Sigmoid colon (tissue), 3 donors: ENCODE measurements at regions not wholly inside any gene's neighbourhood (a gene's known extent, or its start where the extent isn't known, plus 50 kb on each side); places are given as distances from the start of the nearest gene placed in this dataset.

Experiments used
- POLR2A ChIP-seq, 2 donors: fragments of 450-650 bp; IDR thresholded peaks; one replicate each; pipeline ENCODE4 v1.6.1; 2016; ENCODE audit warnings: antibody characterized with exemption in 2 of 2, mild to moderate bottlenecking in 2 of 2, moderate library complexity in 2 of 2
- TF ChIP-seq, protein P1 (sequence below), 4 experiments: fragments of 450-650 bp in 3 of 4; fragments of 200-600 bp in 1 of 4; IDR thresholded peaks; one replicate each; pipeline ENCODE4 v1.5.1; 2016 to 2019; ENCODE audit warnings: antibody characterized with exemption in 4 of 4, mild to moderate bottlenecking in 3 of 4, moderate library complexity in 2 of 4

DNA sequence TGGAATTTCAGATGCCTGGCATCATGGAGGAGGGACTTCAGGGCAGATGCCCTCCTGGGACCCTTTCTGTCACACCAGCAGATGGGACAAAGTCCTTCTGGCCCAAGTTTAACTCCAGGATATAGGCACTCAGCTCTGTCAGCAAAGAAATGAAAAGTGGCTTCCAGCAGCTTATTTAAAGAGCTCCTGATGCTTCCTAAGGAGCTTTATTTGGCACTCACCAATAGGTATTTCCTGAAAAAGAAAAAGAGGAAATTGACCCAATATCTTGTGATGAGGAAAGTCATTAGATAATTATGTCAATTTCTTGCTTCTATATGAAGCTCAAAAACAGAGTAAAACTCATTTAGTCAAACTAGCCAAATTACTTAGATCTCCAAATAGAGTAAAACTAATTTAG, 224.6 kb downstream of the RAP2A start:
- TF ChIP-seq, protein P1, sequence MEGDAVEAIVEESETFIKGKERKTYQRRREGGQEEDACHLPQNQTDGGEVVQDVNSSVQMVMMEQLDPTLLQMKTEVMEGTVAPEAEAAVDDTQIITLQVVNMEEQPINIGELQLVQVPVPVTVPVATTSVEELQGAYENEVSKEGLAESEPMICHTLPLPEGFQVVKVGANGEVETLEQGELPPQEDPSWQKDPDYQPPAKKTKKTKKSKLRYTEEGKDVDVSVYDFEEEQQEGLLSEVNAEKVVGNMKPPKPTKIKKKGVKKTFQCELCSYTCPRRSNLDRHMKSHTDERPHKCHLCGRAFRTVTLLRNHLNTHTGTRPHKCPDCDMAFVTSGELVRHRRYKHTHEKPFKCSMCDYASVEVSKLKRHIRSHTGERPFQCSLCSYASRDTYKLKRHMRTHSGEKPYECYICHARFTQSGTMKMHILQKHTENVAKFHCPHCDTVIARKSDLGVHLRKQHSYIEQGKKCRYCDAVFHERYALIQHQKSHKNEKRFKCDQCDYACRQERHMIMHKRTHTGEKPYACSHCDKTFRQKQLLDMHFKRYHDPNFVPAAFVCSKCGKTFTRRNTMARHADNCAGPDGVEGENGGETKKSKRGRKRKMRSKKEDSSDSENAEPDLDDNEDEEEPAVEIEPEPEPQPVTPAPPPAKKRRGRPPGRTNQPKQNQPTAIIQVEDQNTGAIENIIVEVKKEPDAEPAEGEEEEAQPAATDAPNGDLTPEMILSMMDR (IDR thresholded peaks at IDR 0.05), result no peak
- TF ChIP-seq POLR2A (IDR thresholded peaks at IDR 0.05), result no peak
